A673 (cell line): ENCODE measurements at regions not wholly inside any gene's neighbourhood (a gene's known extent, or its start where the extent isn't known, plus 50 kb on each side); places are given as distances from the start of the nearest gene placed in this dataset.

ENCODE experiments used
- CTCF ChIP-seq: fragments of 300-800, 200-600 bp; sonication (generic); conservative IDR thresholded peaks from 2 replicates; pipeline ENCODE4 v1.5.1; 2017; ENCODE audit warnings: low read depth, mild to moderate bottlenecking, antibody characterized with exemption, low read length, moderate library complexity, mixed read lengths
- EZH2 ChIP-seq: fragments of 200-600 bp; sonication (generic); IDR thresholded peaks from 2 replicates; pipeline ENCODE4 v1.6.1; 2017; ENCODE audit warnings: borderline replicate concordance, low read depth, mild to moderate bottlenecking, mixed read lengths, antibody characterized with exemption, low read length; ENCODE audit not compliant: poor library complexity, severe bottlenecking

GRCh38 chr15:77684341-77685081, 51.8 kb upstream of the LINGO1 start:
- no peak for TF ChIP-seq CTCF
- TF ChIP-seq EZH2, result no peak
